NCI-H748 treated with DMSO at 0.1 percent for 48 hours (cell line): ENCODE measurements at regions not wholly inside any gene's neighbourhood (a gene's known extent, or its start where the extent isn't known, plus 50 kb on each side); places are given as distances from the start of the nearest gene placed in this dataset.

Experiments
- DNase-seq: peaks from one replicate; lab custom pipeline; 2025; lab: John Stamatoyannopoulos, UW

DNA sequence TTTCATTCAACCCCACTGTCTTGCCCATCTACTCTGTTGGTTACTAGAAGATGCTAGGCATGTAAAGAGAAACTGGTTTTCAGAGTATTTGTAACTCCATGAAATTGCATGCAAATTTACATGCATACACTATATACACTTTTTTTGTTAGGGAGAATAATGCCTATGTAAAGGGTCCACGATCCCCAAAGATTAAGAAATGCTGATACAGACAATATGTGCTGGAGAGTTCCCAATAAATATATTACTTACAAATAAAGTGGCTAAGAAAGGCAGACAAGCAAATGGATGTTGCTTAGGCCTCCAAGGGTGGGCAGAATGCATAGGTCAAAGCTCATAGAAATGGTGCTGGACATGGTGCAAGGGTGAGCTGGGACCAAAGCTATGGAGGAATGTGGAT is 109.6 kb upstream of the NHSL1 start:
- DNase-seq: no peak

DNA sequence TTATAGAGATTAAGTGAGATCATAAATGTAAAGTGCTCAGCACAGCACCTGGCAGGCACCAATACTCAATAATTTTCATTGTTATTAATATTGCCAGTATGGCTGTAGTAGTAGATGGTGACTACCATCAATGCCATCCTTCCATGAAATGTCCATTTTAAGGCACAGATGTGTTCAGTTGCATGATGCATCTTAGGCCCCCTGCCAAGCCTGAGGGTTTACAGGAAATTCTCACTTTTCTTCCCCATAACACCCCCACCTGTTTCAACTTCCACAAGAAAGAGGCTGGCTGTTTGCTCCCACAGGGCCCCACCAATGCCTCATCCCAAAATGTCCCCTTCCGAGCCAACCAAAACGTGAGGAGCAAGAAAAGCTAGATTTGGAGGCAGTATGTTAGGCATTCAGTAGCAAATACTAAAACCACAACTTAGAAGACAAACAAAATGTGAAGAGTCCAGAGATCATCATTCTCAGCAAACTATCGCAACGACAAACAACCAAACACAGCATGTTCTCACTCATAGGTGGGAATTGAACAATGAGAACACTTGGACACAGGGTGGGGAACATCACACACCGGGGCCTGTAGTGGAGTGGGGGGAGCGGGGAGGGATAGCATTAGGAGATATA is 110.6 kb upstream of the NHSL1 start:
- DNase-seq: no peak

DNA sequence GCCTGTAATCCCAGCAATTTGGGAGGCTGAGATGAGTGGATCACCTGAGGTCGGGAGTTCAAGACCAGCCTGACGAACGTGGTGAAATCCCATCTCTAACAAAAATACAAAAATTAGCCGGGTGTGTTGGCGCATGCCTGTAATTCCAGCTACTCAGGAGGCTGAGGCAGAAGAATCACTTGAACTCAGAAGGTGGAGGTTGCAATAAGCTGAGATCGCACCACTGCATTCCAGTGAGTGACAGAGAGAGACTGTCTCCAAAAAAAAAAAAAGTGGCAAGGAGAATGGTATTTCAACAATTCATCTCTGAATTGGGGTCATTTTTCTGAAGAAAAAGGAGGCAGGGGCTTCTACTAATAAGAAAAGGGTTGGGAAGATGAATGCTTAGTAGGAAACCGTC is 111.5 kb upstream of the NHSL1 start:
- no peak for DNase-seq

DNA sequence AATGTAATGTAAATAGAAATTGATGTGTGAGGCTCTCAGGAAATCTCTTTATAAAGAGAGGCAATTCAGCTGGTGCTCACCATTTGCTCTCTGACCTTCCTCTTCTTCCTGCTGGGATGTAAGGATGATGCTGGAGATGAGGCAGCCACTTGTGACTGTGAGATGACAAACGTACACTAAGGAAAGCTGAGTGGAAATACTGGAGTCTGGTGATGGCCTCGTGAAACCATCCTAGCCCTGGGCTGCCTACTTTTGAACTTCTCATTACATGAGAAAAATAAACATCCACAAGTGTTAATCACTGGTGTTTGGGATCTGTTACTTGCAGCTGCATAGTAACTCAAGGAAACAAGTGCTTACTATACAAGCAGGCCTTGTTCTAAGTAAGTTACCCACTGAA is 114.9 kb upstream of the NHSL1 start:
- no peak for DNase-seq

DNA sequence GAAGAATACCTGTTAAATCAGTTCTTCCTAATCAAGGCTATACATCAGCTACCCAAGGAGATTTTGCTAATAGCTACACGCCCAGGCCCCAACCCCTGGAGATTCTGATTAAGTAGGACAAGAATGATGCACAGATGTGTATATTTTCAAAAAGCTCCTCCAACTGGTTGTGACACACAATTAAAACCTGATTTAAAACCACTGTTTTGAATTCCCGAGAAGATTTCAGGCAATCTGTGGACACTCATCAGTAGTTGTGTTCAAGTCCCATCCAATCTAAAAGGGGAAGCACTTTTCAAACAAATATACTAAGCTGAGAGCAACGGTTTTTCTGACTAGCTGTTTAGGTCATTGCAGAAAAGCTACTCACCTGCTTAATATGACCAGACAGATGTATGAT is 118.9 kb upstream of the NHSL1 start:
- no peak for DNase-seq

DNA sequence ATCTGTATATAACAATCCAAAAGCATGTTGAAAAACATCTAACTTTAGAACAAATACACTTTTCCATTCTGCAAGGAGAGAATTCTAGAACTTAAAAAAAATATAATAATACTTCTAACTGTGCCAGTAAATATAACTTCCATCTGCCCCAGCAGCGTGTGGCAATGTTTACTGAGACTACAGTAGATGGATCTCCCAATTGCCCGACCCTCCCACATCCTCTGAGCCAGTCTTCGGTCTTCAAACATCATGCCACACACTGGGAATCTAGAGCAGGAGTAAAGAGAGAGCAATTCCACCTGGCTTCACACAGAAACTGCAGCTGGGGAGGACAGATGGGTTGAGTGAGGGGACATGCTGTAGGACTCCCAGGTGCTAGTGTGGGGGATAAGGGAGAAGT is 121.3 kb upstream of the NHSL1 start:
- no peak for DNase-seq

DNA sequence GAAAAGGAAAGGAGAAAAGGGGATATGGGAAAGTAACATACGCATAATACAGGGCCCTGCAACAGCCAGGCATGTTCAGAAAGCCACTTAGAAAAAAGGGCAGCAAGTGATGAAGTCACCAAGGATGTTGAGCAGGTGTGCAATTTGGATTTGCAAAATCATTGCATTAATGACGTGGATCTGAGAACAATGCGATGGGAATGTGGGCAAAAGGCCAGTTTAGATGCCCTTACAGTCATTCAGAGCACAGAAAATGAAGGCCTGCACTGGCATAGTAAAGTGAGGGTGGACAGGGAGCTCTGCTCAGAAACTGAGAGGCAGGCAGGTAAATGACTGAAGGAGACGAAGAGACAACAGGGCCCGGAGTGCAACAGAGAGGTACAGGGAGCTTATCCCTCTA is 123.7 kb upstream of the NHSL1 start:
- no peak for DNase-seq

DNA sequence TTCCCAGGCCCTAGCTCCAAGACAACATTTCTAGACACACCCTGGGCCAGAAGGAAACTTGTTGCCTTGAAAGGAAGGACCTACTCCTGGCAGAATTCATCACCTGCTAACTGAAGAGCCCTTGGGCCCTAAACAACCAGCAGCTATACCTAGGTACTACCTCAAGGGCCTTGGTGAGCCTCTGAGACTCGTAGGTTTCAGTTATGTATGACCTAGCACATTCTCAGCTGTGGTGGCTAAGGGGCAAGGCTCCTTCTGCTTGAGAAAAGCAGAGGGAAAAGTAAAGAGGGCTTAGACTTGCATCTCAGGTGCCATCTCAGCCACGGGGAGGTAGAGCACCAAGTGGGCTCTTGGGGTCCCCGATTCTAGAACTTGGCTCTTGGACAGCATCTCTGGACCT is 132.3 kb upstream of the NHSL1 start:
- no peak for DNase-seq

DNA sequence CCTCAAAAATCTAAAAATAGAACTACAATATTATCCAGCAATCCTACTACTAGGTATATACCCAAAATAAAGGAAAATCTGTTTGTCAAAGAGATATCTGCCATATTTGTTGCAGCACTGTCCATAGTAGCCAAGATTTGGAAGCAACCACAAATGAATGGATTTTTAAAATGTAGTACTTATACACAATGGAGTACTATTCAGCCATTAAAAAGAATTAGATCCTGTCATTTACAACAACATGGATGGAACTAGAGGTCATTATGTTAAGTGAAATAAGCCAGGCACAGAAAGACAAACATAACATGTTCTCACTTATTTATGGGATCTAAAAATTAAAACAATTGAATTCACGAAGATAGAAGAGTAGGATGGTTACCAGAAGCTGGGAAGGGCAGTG is 135.7 kb upstream of the CCDC28A start:
- DNase-seq: no peak

DNA sequence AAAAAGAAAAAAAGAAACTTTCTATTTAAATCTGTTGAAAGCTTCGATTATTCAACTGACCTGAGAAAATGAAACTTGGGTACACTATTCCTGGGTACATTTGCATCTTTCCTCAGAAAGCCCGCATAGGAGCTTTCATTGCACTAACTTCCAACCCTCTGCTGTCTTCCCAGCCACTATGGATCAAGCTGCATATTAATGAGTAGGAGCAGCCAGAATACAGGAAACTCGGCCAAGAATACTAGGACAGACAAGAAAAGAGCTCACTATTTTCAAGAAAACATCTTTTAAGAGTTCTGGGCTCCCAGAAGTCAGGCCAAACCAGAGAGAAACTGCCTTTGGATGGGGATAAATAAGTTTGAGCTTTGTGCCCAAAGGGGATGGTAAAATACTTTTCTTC is 135.0 kb upstream of the CCDC28A start:
- no peak for DNase-seq

DNA sequence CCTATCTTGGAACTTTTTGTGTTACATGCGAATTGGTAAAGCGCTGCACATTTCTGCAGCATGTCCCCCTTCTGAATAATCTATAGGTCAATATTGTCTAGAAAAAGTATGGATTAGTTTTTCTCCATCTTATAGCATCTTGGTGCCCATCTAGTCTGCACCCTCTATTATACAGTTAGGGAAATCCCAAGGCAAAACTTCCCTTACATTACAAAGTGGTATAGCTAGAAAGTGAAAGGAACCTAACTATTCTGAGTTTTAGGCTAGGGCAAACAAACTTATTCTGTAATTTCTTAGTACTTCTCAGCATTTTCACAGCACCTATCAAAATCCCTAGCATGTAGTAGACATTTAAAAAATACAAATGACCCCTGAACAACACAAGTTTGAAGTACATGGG is 133.5 kb upstream of the CCDC28A start:
- DNase-seq: no peak

DNA sequence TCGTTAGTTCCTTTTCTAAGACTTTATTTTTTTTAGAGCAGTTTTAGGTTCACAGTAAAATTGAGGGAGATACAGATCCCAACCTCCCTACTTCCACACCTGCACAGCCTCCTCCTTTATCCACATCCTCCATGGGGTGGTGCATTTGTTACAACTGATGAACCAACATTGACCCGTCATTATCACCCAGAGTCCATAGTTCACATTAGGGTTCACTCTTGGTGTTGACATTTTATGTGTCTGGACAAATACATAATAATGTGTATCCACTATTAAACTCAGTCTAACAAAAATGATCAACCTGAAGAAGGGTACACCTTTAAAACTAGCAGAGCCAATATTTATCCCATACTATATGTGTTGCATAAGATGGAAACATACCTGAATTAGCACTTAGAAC is 130.4 kb upstream of the CCDC28A start:
- no peak for DNase-seq

DNA sequence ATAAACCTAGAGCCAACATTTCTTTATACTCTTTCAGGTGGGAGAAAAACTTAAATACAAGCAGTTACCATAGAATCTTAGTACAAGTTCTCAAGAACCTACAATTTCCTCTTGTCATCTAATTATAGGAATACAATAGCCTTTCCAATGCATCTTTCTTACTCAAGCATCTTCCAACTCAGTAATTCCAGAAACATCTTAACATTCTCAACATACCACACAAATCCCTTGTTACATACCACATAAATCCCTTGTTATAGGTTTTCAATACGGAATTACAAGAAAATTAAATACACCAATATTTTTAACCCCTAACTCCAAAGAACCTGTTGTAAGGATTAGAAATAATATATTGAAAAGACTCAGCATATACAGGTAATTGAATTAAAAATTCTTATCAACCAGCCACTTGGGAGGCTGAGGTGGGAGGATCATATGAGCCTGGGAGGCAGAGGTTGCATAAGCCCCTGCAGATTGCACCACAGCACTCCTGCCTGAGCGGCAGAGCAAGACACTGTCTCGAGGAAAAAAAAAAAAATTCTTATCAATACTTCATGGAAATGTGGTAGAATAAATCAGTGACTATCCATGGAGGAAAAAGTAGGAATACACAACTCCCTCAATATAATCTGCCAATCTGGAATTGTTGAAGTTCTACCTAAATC is 127.5 kb upstream of the CCDC28A start:
- DNase-seq: no peak

DNA sequence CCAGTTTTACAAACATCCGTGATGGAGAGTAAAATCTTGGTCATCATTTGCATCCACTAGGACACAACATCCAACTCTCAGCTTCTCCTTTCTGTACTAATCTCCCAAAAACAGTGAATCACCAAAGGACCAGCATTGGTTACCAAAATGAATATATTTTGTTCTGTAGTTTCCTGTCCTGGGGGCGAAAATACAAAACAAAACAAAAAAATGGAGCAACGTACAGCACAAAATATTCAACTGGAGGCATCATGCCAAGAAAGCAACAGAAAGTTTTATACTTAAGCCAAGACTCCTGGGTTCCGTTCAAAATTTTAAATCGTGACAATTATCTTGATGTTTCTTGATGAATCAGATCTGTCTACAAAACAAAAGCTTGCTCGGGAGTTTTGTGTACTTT is 126.6 kb upstream of the CCDC28A start:
- DNase-seq: no peak

DNA sequence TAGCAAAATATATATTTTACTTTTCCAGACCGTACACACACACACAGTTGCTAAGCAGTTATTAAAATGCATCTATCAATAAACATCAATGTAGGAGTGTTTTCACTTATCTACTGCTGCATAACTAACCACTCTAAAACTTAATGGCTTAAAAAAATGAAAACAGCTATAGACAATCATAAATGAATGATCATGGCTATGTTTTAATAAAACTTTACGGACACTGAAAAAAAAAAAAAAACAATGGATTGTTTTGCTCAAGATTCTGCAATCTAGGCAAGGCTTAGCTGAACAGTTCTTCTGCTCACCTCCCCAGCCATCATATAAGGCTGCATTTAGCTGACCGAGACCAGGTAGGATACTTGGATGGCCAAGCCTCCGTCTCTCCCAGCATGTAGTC is 125.4 kb upstream of the CCDC28A start:
- DNase-seq: no peak

DNA sequence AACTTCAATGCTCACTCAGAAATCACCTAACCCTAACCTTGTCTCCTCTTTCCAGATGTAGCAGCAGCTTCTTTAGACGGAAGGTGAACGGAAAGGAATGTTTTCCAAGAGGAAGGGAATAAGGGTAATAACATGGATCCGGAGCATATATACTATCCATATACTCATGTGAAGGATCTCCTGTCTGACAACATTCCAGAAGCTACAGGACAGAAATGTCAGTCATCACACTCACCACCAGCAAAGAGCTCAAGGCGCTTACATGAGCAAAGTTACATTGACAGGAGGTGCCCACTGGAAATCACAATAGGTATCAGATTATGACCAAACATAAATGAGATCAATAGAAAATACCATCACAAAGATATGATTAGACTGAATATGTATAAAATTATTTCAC is 122.1 kb upstream of the CCDC28A start:
- DNase-seq: no peak

DNA sequence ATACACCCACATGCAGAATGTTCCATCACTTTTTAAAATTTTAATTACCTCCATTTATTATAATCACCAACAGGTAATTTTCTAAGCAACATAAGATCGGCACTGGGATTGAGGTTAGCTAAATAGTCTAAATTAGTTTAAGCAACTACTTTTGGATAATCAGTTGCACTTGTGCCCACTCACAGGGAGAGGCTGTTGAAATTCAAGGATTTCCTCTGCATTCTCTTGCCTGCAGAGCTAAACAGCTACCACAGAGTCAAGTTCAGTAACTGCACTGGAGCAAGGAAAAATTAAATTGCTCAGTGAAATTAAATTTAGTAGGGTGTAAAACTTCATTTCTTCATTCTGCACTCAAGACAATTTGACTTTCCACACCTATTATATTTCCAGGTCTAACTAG is 120.7 kb upstream of the CCDC28A start:
- DNase-seq: no peak

DNA sequence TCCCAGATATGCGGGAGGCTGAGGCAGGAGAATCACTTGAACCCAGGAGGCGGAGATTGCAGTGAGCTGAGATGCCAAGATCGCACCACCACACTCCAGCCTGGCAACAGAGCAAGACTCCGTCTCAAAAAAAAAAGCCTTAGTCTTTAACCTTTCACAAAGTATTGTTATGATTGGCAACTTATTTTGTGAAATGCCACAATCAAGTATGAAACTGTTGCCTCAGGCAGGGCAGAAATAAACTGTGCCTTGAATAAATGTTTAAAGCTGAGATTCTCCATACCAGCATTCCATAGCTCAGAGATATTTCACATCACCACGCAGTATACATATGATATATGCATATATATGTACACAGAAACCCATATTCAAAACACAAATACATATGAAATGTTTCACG is 120.1 kb upstream of the CCDC28A start:
- no peak for DNase-seq

DNA sequence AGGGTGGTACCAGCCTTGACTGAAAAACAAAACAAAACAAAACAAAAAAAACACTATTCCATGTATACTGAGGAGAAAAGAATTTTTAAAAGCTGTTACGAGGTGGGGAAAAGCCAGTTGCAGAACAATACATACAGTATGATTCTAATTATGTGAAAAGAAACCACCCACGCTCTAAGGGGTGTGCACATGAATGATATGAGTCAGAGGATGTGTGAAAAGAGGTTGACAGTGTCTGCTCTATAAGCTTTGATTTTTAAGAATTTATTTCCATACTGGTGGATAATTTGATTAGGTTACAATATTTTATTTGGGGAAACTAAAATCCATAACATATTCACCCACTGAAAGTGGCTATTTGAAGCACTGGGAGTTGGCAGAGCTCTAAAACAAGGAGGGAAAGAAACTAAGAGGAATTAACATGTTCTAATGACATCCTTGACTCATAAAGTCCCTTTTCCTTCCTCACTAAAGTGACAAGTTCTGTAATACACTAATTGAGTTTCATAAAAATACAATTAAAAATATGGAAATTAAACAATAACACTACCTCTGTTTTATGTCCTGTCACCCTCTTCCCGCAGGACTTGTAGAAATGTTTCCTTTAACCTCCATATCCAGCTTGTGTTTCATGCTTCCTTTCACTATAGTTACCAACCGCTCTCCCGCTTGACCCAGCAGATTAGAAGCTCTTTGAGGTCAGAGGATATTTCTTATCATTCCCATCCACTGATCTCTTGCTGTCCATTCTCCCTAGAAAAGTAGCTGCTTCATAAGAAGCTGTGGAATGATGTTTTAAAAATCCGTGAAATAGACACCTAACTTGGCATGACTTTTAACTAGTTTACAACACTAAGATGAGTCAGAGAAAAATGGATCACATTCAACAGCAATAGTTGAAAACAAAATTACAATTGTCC is 118.6 kb upstream of the CCDC28A start:
- no peak for DNase-seq

DNA sequence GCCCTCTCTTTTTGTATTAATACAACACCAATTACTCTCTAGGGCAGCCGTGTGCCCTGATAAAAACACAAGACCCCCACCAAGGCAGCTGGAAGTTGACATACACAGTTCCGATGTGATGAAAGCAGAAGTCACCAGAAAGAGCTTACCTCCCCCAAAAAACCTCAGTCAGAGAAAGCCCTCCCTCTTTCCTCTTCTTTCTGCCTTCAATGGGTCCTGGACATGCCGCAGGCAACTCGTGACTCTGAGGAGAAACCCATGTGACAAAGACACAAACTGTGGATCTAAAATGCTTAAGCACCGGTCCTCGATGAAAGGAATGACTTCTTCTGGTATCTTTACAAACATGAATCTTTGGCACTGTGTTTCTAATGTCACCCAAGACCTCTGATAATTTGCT is 117.7 kb upstream of the CCDC28A start:
- DNase-seq: no peak

DNA sequence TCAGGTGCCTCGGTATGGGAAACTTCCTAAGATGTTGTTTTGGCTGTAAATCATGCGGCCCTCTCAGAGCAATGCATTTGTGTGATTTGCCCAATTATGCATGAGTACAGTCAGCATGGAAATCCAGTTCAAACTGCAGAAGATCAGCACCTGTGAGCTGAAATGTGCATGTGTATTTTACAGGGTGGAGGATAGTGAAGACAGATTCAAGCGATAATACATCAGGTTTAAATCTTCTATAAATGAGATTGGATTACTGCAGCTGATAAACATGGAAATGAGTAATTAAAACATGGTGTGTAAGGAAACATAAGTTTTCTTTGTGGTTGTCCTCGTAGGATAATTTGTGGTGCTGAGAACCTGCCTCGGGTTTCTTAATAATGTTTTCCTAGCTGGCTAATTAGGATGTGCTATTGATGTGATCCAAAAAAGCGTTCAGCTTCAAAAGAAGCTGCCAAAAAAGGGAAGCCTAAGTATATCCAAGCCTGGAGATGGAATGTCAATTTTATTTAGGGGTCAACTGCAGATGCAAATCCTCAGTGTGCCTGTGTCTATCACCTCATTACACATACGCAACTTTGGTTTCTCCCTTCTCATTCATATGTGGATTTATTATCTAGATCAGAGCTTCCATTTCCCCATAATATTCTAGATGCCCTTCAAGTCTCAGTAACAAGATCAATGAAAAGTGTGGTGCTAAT is 117.1 kb upstream of the CCDC28A start:
- no peak for DNase-seq

DNA sequence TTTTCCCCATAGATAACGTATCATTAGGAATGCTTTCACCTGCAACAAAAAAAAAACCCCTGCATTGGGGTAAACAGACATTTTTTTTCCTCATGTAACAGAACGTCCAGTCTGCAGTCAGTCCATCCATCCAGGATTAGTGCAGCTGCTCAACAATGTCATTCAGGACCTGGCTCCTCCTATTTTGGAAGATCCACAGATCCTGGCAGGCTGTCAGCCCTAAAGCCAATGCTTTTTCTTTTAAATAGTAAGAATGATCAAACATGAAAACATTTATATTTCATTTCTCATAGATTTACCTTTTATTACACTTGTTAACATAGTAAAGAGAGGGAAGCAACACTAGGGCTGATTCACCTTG is 116.5 kb upstream of the CCDC28A start:
- no peak for DNase-seq

DNA sequence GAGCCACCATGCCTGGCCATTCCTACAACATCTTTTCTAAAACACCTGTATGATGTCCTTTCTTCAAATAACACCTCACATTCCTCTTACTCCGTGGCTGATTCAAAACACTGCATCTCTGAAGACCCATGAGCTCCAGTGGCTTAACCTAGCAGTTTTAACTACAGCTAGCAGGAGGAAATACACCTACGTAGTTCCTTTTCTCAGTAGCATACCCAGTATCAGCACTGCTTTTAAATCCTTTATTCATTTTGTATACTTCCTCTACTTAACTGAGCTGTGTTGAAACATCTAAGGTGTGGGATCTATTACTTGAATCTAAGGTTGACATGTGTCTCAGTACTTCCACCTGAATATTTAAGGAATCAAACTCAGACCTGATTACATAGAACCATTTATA is 113.6 kb upstream of the CCDC28A start:
- DNase-seq: no peak
